OCI-LY1 (cell line): ENCODE measurements at regions not wholly inside any gene's neighbourhood (a gene's known extent, or its start where the extent isn't known, plus 50 kb on each side); places are given as distances from the start of the nearest gene placed in this dataset.

Source experiments
- H2AFZ ChIP-seq: fragments of 200-600 bp; sonication (generic), shearing (Covaris generic); 2 replicates; pipeline ENCODE4 v1.6.0; 2014; ENCODE audit warnings: antibody characterized with exemption, mild to moderate bottlenecking, low read length
- H3F3A ChIP-seq: fragments of 200-600 bp; sonication (generic), shearing (Covaris generic); 2 replicates; pipeline ENCODE4 v1.6.0; 2014; ENCODE audit warnings: mild to moderate bottlenecking, antibody characterized with exemption, low read length, moderate library complexity; ENCODE audit not compliant: insufficient read depth
- H3K27ac ChIP-seq: fragments of 200-600 bp; sonication (generic); 2 replicates; pipeline ENCODE4 v1.5.1; 2014; ENCODE audit warnings: low read length, mixed run types, mild to moderate bottlenecking, low read depth; ENCODE audit not compliant: poor library complexity, severe bottlenecking
- H3K27me3 ChIP-seq: fragments of 200-600 bp; sonication (generic); 2 replicates; pipeline ENCODE4 v1.6.0; 2014; ENCODE audit warnings: antibody characterized with exemption, mild to moderate bottlenecking, low read length, moderate library complexity; ENCODE audit not compliant: insufficient read depth
- H3K36me3 ChIP-seq: fragments of 200-600 bp; sonication (generic); 2 replicates; pipeline ENCODE4 v1.6.1; 2014; ENCODE audit warnings: mild to moderate bottlenecking, antibody characterized with exemption, low read length, moderate library complexity, mixed read lengths; ENCODE audit not compliant: insufficient read depth
- H3K4me1 ChIP-seq: fragments of 200-600 bp; sonication (generic); 2 replicates; pipeline ENCODE4 v1.5.1; 2014; ENCODE audit warnings: mild to moderate bottlenecking, low read length, moderate library complexity; ENCODE audit not compliant: insufficient read depth, severe bottlenecking
- H3K4me2 ChIP-seq: fragments of 200-600 bp; sonication (generic), shearing (Covaris generic); 2 replicates; pipeline ENCODE4 v1.6.1; 2014; ENCODE audit warnings: low read length
- H3K4me3 ChIP-seq: fragments of 200-600 bp; sonication (generic); 2 replicates; pipeline ENCODE4 v1.5.1; 2014; ENCODE audit warnings: low read length, low read depth, mild to moderate bottlenecking, mixed read lengths; ENCODE audit not compliant: poor library complexity, severe bottlenecking
- H3K79me2 ChIP-seq: fragments of 200-600 bp; shearing (Covaris generic); 2 replicates; pipeline ENCODE4 v1.6.1; 2016; ENCODE audit warnings: mixed run types, low read length, mixed read lengths; ENCODE audit not compliant: insufficient read depth
- H3K9ac ChIP-seq: fragments of 200-600 bp; sonication (generic), shearing (Covaris generic); 2 replicates; pipeline ENCODE4 v1.6.1; 2014; ENCODE audit warnings: mild to moderate bottlenecking, low read length, mixed read lengths
- H3K9me2 ChIP-seq: fragments of 200-600 bp; sonication (generic), shearing (Covaris generic); 2 replicates; pipeline ENCODE4 v1.6.1; 2014; ENCODE audit warnings: low read depth, mild to moderate bottlenecking, low read length, mixed read lengths
- H3K9me3 ChIP-seq: fragments of 200-600 bp; shearing (Covaris generic); 2 replicates; pipeline ENCODE4 v1.6.1; 2014; ENCODE audit warnings: low read length, mixed read lengths
- H4K20me1 ChIP-seq: fragments of 200-600 bp; sonication (generic), shearing (Covaris generic); 2 replicates; pipeline ENCODE4 v1.6.0; 2016; ENCODE audit warnings: mild to moderate bottlenecking, low read length; ENCODE audit not compliant: insufficient read depth
- CTCF ChIP-seq: fragments of 200-600 bp; sonication (generic), shearing (Covaris generic); IDR thresholded peaks from 2 replicates; pipeline ENCODE4 v1.5.1; 2017; ENCODE audit warnings: mild to moderate bottlenecking, antibody characterized with exemption, low read length, moderate library complexity, mixed read lengths
- EZH2 ChIP-seq: fragments of 200-600 bp; sonication (generic), shearing (Covaris generic); IDR thresholded peaks from 2 replicates; pipeline ENCODE4 v1.8.0; 2017; ENCODE audit warnings: borderline replicate concordance, mixed run types, mild to moderate bottlenecking, antibody characterized with exemption, low read length, moderate library complexity, mixed read lengths

- no peak overlapping the region for H2AFZ ChIP-seq
- H4K20me1 ChIP-seq = no peaks in the 10 kb centered on the region
- H3K4me2 ChIP-seq = no peak overlapping the region
- H3K9me3 ChIP-seq = no peaks in the 10 kb centered on the region
- H3K9me2 ChIP-seq = no peaks in the 10 kb centered on the region
- no peaks in the 10 kb centered on the region for H3K4me1 ChIP-seq
- no peaks in the 10 kb centered on the region for H3K79me2 ChIP-seq
- no peak overlapping the region for H3K4me3 ChIP-seq
- H3K27me3 ChIP-seq = no peaks in the 10 kb centered on the region
- H3K9ac ChIP-seq = no peak overlapping the region
- no peaks in the 10 kb centered on the region for H3K36me3 ChIP-seq
- no peak for TF ChIP-seq CTCF
- TF ChIP-seq EZH2 = no peak
- H3K27ac ChIP-seq = no peak overlapping the region
- no peaks in the 10 kb centered on the region for H3F3A ChIP-seq
Observed at GRCh38 chr5:15248731-15249130, 251.2 kb upstream of the FBXL7 start.

GRCh38 chr5:15245913-15246312 lies 254.1 kb upstream of the FBXL7 start:
- no peaks in the 10 kb centered on the region for H3K36me3 ChIP-seq
- H3K4me3 ChIP-seq = no peak overlapping the region
- H3K4me2 ChIP-seq = no peak overlapping the region
- H3K27me3 ChIP-seq = no peaks in the 10 kb centered on the region
- no peaks in the 10 kb centered on the region for H3K79me2 ChIP-seq
- H3K9me2 ChIP-seq = no peaks in the 10 kb centered on the region
- H3K9ac ChIP-seq = no peak overlapping the region
- H3K9me3 ChIP-seq = no peaks in the 10 kb centered on the region
- H3F3A ChIP-seq = no peaks in the 10 kb centered on the region
- no peak overlapping the region for H3K27ac ChIP-seq
- H4K20me1 ChIP-seq = no peaks in the 10 kb centered on the region
- TF ChIP-seq CTCF (no peak), EZH2 (no peak)
- H3K4me1 ChIP-seq = no peaks in the 10 kb centered on the region
- H2AFZ ChIP-seq = no peak overlapping the region

GRCh38 chr5:15243301-15244020 lies 256.5 kb upstream of the FBXL7 start:
- Histone ChIP-seq H3K4me2 (no peak overlapping the region), H3K27ac (no peak overlapping the region), H3F3A (no peaks in the 10 kb centered on the region), H3K9me2 (no peaks in the 10 kb centered on the region), H2AFZ (no peak overlapping the region), H3K4me3 (no peak overlapping the region), H4K20me1 (no peaks in the 10 kb centered on the region), H3K9ac (no peak overlapping the region), H3K36me3 (no peaks in the 10 kb centered on the region), H3K27me3 (no peaks in the 10 kb centered on the region), H3K9me3 (no peaks in the 10 kb centered on the region), H3K79me2 (no peaks in the 10 kb centered on the region), H3K4me1 (no peaks in the 10 kb centered on the region)
- no peak for TF ChIP-seq CTCF
- no peak for TF ChIP-seq EZH2
